NT2/D1 (cell line): ENCODE measurements at regions not wholly inside any gene's neighbourhood (a gene's known extent, or its start where the extent isn't known, plus 50 kb on each side); places are given as distances from the start of the nearest gene placed in this dataset.

Experiments used
- DNase-seq: peaks from one replicate; pipeline ENCODE4 v3.0.0-alpha.2; 2011; ENCODE audit warnings: low read depth, low spot score
- H3K27me3 ChIP-seq: 2 replicates; pipeline ENCODE4 v1.6.0; 2011; ENCODE audit warnings: mild to moderate bottlenecking; ENCODE audit not compliant: insufficient read length, insufficient read depth
- H3K36me3 ChIP-seq: 2 replicates; pipeline ENCODE4 v1.6.1; 2011; ENCODE audit warnings: mild to moderate bottlenecking, low read length, mixed read lengths; ENCODE audit not compliant: insufficient read depth, insufficient read length
- H3K4me1 ChIP-seq: 2 replicates; pipeline ENCODE4 v1.5.1; 2011; ENCODE audit not compliant: insufficient read depth, insufficient read length
- H3K4me3 ChIP-seq: 2 replicates; pipeline ENCODE4 v1.5.1; 2011; ENCODE audit warnings: low read depth; ENCODE audit not compliant: insufficient read length
- H3K9ac ChIP-seq: 2 replicates; pipeline ENCODE4 v1.6.0; 2011; ENCODE audit warnings: low read depth; ENCODE audit not compliant: insufficient read length
- H3K9me3 ChIP-seq: 2 replicates; pipeline ENCODE4 v1.5.1; 2011; ENCODE audit warnings: mild to moderate bottlenecking, low read length; ENCODE audit not compliant: insufficient read depth
- SUZ12 ChIP-seq: IDR thresholded peaks from 2 replicates; pipeline ENCODE4 v1.6.1; 2011; ENCODE audit not compliant: insufficient read length, insufficient read depth; ENCODE audit errors: extremely low read depth
- YY1 ChIP-seq: IDR thresholded peaks from 2 replicates; pipeline ENCODE4 v1.6.1; 2011; ENCODE audit not compliant: insufficient read length, insufficient read depth
- ZNF274 ChIP-seq: IDR thresholded peaks from 2 replicates; pipeline ENCODE4 v1.6.1; 2011; ENCODE audit warnings: mild to moderate bottlenecking, low read depth, low read length

GRCh38 chr2:136407117-136407951 lies 289.4 kb upstream of the CXCR4 start:
- peaks cover 4% of the 10 kb centered on the region for H3K4me1 ChIP-seq
- no peak overlapping the region for H3K9ac ChIP-seq
- no peak for DNase-seq
- no peaks in the 10 kb centered on the region for H3K9me3 ChIP-seq
- H3K27me3 ChIP-seq: no peaks in the 10 kb centered on the region
- no peak overlapping the region for H3K4me3 ChIP-seq
- TF ChIP-seq SUZ12: no peak
- no peak for TF ChIP-seq ZNF274
- TF ChIP-seq YY1: no peak
- no peaks in the 10 kb centered on the region for H3K36me3 ChIP-seq

DNA sequence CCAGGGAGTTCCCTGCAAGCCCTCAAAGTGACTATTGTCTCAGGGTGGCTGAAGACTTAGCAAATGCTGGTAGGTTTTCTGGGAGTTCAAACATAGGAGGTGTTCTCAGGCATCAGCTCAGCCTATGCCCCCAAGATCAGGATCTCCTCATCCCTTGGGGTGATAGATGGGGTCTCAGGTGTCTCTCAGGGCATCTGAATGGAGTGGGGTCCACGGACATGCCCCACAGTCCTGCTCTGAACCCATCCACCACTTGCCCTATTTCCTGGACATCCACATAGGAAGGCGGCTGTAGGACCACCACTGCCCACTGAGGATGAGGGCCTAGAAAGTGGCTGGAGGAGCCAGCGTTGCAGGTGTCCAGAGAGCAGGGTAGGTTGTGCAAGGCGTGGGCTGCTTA lies 287.0 kb upstream of the CXCR4 start:
- Histone ChIP-seq H3K27me3 (no peaks in the 10 kb centered on the region), H3K4me3 (no peak overlapping the region)
- TF ChIP-seq YY1: no peak
- TF ChIP-seq SUZ12: no peak
- TF ChIP-seq ZNF274: no peak

DNA sequence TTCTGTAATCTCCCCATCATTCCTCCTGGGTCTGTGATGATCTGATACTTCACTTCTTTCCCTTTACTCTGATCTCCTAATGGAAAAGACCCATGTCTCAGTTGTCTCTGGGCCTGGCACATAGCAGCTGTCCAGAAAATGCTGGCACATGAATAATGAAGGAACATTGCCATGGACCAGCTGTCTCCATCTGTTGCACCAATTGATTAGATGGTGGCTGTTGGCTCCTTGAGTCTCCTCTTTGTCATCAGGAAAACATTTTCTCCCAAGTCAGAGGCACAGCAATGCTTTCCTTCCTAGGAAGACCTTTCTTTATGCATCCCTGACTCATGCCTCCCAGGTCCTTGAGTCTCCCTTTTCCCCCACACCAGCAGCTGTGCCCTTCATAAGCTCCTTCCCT lies 286.2 kb upstream of the CXCR4 start:
- Histone ChIP-seq H3K4me1 (peaks cover 4% of the 10 kb centered on the region), H3K4me3 (no peak overlapping the region), H3K9me3 (no peaks in the 10 kb centered on the region), H3K36me3 (no peaks in the 10 kb centered on the region), H3K27me3 (no peaks in the 10 kb centered on the region), H3K9ac (no peak overlapping the region)
- TF ChIP-seq YY1 (no peak), SUZ12 (no peak), ZNF274 (no peak)
- DNase-seq: no peak

More for the DNA sequence above, 287.0 kb upstream of the CXCR4 start:
- no peaks in the 10 kb centered on the region for H3K36me3 ChIP-seq
- H3K9me3 ChIP-seq: no peaks in the 10 kb centered on the region
- DNase-seq: no peak
- H3K9ac ChIP-seq: no peak overlapping the region
- H3K4me1 ChIP-seq: peaks cover 4% of the 10 kb centered on the region

- Histone ChIP-seq H3K27me3 (no peaks in the 10 kb centered on the region), H3K9me3 (no peaks in the 10 kb centered on the region), H3K4me3 (no peak overlapping the region), H3K9ac (no peak overlapping the region), H3K4me1 (no peaks in the 10 kb centered on the region), H3K36me3 (no peaks in the 10 kb centered on the region)
- TF ChIP-seq ZNF274: no peak
- no peak for TF ChIP-seq SUZ12
- TF ChIP-seq YY1: no peak
- DNase-seq: no peak
Measured at GRCh38 chr2:136402281-136402680, 284.3 kb upstream of the CXCR4 start.

- Histone ChIP-seq H3K9ac (no peak overlapping the region), H3K4me3 (no peak overlapping the region), H3K4me1 (no peaks in the 10 kb centered on the region), H3K36me3 (no peaks in the 10 kb centered on the region), H3K9me3 (no peaks in the 10 kb centered on the region), H3K27me3 (no peaks in the 10 kb centered on the region)
- no peak for TF ChIP-seq ZNF274
- no peak for TF ChIP-seq YY1
- no peak for TF ChIP-seq SUZ12
- DNase-seq: no peak
Measured at GRCh38 chr2:136399667-136400289, 281.8 kb upstream of the CXCR4 start.

GRCh38 chr2:136395582-136395981 lies 277.6 kb upstream of the CXCR4 start:
- no peaks in the 10 kb centered on the region for H3K4me1 ChIP-seq
- TF ChIP-seq ZNF274 (no peak), YY1 (no peak), SUZ12 (no peak)
- no peaks in the 10 kb centered on the region for H3K27me3 ChIP-seq
- H3K9ac ChIP-seq: no peak overlapping the region
- DNase-seq: no peak
- no peak overlapping the region for H3K4me3 ChIP-seq
- no peaks in the 10 kb centered on the region for H3K36me3 ChIP-seq
- H3K9me3 ChIP-seq: no peaks in the 10 kb centered on the region
